ENCODE measurements at regions not wholly inside any gene's neighbourhood (a gene's known extent, or its start where the extent isn't known, plus 50 kb on each side); places are given as distances from the start of the nearest gene placed in this dataset.
"Not testable (repeated sequence)": the region's sequence is repeated elsewhere in the genome, so short reads cannot be mapped to it uniquely, and the experiment has no call there.

DNA sequence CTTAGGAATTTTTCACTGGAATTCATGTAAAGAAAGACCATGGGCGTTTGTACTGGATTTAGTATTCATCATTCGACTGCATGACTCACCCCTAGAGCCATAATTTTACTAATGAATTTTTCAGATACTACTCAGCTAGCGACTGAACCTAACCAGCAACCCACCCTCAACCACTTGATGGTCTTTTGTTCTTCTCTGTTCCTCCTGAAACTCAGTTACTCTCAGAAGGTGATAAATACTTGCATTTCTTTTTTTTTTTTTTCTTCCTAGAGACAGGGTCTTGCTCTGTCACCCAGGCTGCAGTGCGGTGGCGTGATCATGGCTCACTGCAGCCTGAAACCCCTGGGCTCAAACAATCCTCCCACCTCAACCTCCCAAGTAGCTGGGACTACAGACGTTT is 62.8 kb upstream of the PCAT7 start:
- not testable (repeated sequence) for TF ChIP-seq CTCF, POLR2A (IDR thresholded peaks at IDR 0.05)

Measured in right lobe of liver (tissue), 4 donors.